Right lobe of liver (tissue), 4 donors: ENCODE measurements at regions not wholly inside any gene's neighbourhood (a gene's known extent, or its start where the extent isn't known, plus 50 kb on each side); places are given as distances from the start of the nearest gene placed in this dataset.

ENCODE experiments used
- POLR2A ChIP-seq: fragments of 450-650 bp; IDR thresholded peaks from one replicate; pipeline ENCODE4 v1.6.1; 2017; ENCODE audit warnings: antibody characterized with exemption, mild to moderate bottlenecking
- TF ChIP-seq, protein P1 (sequence below), 4 donors: fragments of 200-600 bp in 3 of 4; fragments of 450-650 bp in 1 of 4; IDR thresholded peaks; one replicate each; pipeline versions ENCODE4 v1.5.1 to v1.8.0; 2016 to 2022; ENCODE audit warnings: antibody characterized with exemption in 4 of 4, mild to moderate bottlenecking in 2 of 4
- donor health status: DM: no; HTN: no; CAD: no.
- donor health status: DM: no; HTN: no; CAD: no.
- donor health status: DM: no; HTN: yes; CAD: no.

DNA sequence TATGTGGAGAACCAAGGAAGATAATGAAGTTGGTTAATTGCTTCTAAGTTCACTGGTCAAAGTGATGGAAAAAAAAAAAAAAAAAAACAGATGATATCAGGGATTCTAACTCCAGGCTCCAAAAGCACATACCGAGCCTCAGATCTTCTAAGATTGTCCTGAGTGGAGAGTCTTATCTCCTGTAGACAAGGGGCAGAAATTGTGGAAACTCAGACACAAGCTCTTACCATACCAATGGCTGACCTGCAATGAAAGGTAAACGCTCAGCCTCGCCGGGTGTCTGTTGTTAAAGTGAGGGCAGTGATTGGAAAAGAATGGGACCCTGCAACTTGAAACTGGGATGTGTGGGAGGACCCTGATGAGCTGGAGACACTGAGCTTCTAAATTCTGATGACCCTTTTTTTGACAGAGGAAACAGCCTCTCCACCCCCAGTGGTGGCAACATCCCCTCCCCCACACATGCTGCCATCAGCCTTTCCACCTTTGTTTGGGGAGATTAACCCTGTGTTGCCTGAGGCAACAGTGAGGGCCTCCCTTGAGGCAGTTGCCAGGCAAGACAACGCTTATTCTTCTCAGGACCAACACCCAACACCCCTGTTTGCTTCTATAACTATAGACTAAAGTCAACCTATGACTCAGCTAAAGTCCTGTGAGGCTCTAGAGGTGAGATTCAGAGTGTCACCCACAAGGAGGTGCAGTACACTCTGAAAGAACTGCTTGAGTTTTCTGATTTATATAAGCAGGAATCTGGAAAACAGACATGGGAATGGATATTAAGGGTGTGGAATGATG lies 154.0 kb downstream of the THBS2 start:
- TF ChIP-seq, protein P1, sequence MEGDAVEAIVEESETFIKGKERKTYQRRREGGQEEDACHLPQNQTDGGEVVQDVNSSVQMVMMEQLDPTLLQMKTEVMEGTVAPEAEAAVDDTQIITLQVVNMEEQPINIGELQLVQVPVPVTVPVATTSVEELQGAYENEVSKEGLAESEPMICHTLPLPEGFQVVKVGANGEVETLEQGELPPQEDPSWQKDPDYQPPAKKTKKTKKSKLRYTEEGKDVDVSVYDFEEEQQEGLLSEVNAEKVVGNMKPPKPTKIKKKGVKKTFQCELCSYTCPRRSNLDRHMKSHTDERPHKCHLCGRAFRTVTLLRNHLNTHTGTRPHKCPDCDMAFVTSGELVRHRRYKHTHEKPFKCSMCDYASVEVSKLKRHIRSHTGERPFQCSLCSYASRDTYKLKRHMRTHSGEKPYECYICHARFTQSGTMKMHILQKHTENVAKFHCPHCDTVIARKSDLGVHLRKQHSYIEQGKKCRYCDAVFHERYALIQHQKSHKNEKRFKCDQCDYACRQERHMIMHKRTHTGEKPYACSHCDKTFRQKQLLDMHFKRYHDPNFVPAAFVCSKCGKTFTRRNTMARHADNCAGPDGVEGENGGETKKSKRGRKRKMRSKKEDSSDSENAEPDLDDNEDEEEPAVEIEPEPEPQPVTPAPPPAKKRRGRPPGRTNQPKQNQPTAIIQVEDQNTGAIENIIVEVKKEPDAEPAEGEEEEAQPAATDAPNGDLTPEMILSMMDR (IDR thresholded peaks at IDR 0.05) = no peak
- TF ChIP-seq POLR2A = no peak
